Activated CD8-positive, alpha-beta T cell treated with anti-CD3 and anti-CD28 coated beads, Interleukin-2, amount 10 ng/mL, durations not matched to agents 7 days and 5 days (primary cell): ENCODE measurements at regions not wholly inside any gene's neighbourhood (a gene's known extent, or its start where the extent isn't known, plus 50 kb on each side); places are given as distances from the start of the nearest gene placed in this dataset.

ENCODE experiments used
- ATAC-seq: fragments of 150-1000 bp; cut with Tn5 transposase; one replicate; pipeline ENCODE4 v1.10.0; 2021; ENCODE audit warnings: moderate library complexity
- CTCF ChIA-PET: fragments of 350-600 bp; sonication (Branson Sonifier 250); formaldehyde crosslinking; loops from one replicate; lab custom pipeline; 2021; ENCODE audit warnings: antibody characterized with exemption; lab: Charles Lee
- POLR2A ChIA-PET: fragments of 350-600 bp; sonication (Branson Sonifier 250); formaldehyde crosslinking; loops from one replicate; lab custom pipeline; 2021; ENCODE audit warnings: antibody characterized with exemption; lab: Charles Lee
- DNase-seq: peaks from one replicate; pipeline ENCODE4 v3.0.0-alpha.2; 2020
- H3K27ac Mint-ChIP-seq: one replicate; pipeline ENCODE4 v1.8.0; 2021; ENCODE audit warnings: mild to moderate bottlenecking, mixed read lengths
- H3K27me3 Mint-ChIP-seq: one replicate; pipeline ENCODE4 v1.8.0; 2021; ENCODE audit warnings: low read depth, mixed read lengths
- H3K36me3 Mint-ChIP-seq: one replicate; pipeline ENCODE4 v1.8.0; 2021; ENCODE audit warnings: low read depth, mixed read lengths
- H3K4me1 Mint-ChIP-seq: one replicate; pipeline ENCODE4 v1.8.0; 2021; ENCODE audit warnings: low read depth, mixed read lengths
- H3K4me3 Mint-ChIP-seq: one replicate; pipeline ENCODE4 v1.8.0; 2021; ENCODE audit warnings: mild to moderate bottlenecking, mixed read lengths
- H3K9me3 Mint-ChIP-seq: one replicate; pipeline ENCODE4 v1.8.0; 2022; ENCODE audit warnings: mixed read lengths; ENCODE audit not compliant: insufficient read depth

GRCh38 chr9:20152151-20152725, 363.4 kb upstream of the SLC24A2 start:
- Mint-ChIP-seq H3K36me3 (peaks cover 9% of the 10 kb centered on the region), H3K27ac (no peak overlapping the region), H3K27me3 (peaks cover 3% of the 10 kb centered on the region), H3K4me3 (no peak overlapping the region), H3K4me1 (no peaks in the 10 kb centered on the region), H3K9me3 (no peaks in the 10 kb centered on the region)
- no peak for DNase-seq
- CTCF ChIA-PET: interaction anchor here (1.0 to 1.8 kb wide), 2 partner anchors 9 to 68 kb away, joined by 3 to 11 read pairs; no protein-coding TSS in a partner anchor
- no peak for ATAC-seq
- POLR2A ChIA-PET: no interaction called here

DNA sequence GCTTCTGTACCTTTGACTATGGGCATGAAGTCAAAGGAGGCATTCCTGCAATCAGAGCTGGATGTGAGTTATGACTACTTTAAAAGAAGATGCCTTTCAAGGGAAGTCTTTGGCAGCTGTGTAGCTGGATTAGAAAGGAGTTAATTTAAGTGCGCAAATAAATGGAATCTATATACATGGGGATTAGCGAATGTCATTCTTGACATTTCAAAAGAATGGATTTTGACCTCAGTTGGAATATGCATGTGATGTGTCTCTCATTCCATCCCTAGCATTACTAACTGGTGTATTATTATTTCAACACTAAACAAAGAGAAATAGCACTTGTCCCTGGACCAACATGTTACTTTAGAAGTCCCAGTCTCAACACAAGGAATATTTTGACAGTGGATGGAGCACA, 359.6 kb upstream of the SLC24A2 start:
- Mint-ChIP-seq H3K4me1 (peaks cover 22% of the 10 kb centered on the region), H3K27me3 (peaks cover 3% of the 10 kb centered on the region), H3K4me3 (no peak overlapping the region), H3K27ac (no peak overlapping the region), H3K36me3 (peaks cover 2% of the 10 kb centered on the region), H3K9me3 (no peaks in the 10 kb centered on the region)
- ATAC-seq: no peak
- ChIA-PET POLR2A (no interaction called here), CTCF (no interaction called here)
- DNase-seq: no peak

DNA sequence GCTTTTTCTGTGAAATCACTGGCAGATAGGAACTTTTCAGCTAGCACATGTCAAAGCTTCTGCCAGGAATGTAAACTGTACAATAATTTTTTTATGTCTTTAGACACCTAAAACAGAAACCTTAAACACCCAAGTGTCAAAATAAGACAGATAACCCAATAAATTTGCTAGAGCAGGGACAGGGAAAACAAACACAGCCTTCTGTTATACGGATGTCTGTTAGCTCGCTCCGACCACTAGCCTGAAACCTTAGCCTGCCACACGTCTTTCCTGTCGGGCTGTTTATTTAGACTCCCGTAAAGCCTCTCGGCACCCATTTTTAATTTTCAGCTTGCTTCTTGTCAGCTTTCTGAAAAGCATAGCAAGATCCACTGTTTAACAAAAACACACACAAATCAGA, 355.4 kb upstream of the SLC24A2 start:
- peak; percentile 39 for DNase-seq

DNA sequence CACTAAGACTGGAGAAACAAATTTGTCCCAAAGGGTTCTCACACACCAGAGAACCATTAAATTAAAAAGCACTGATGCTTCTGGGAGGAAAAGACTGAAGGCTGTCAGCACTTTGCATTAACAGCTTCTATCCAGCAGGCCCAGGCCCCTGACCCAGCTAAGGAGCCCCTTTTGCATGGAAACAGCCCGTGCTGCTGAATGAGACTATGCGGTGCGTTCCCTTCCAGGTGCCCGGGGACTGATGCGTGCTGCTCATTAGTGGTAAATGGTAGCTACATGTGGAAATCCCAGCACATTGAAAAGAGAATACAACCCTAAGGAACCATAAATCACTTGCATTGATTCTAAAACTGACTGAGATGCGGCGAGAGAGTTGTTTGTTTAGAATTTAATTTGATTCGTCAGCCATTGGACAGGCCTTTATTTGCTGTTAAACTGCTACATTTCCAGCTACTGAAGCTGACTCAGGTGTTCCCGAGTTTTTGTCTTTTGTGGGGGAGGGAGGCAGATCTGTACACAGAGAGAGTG, 351.0 kb upstream of the SLC24A2 start:
- Mint-ChIP-seq H3K36me3 (peaks cover 8% of the 10 kb centered on the region), H3K27me3 (no peaks in the 10 kb centered on the region), H3K9me3 (no peaks in the 10 kb centered on the region), H3K27ac (no peak overlapping the region), H3K4me1 (peaks cover 18% of the 10 kb centered on the region), H3K4me3 (no peak overlapping the region)
- CTCF ChIA-PET: interaction anchor here (0.6 to 1.5 kb wide), 3 partner anchors 48 to 799 kb away, joined by 3 read pairs; no protein-coding TSS in a partner anchor
- no peak for ATAC-seq
- DNase-seq: no peak
- POLR2A ChIA-PET: no interaction called here

More for the DNA sequence above, 355.4 kb upstream of the SLC24A2 start:
- peak overlapping the region; percentile 86 for H3K27ac Mint-ChIP-seq
- H3K4me3 Mint-ChIP-seq: peak overlapping the region; percentile 40
- peaks cover 27% of the 10 kb centered on the region for H3K4me1 Mint-ChIP-seq
- ChIA-PET POLR2A (interaction anchor here (0.6 to 1.3 kb wide), 2 partner anchors 65 to 478 kb away, joined by 3 read pairs; no protein-coding TSS in a partner anchor), CTCF (interaction anchor here (0.9 to 2.0 kb wide), 4 partner anchors 8 to 36 kb away, joined by 3 to 11 read pairs (median 4); no protein-coding TSS in a partner anchor)
- peaks cover 8% of the 10 kb centered on the region for H3K36me3 Mint-ChIP-seq
- ATAC-seq: peak; percentile 53
- H3K27me3 Mint-ChIP-seq: no peaks in the 10 kb centered on the region
- H3K9me3 Mint-ChIP-seq: no peaks in the 10 kb centered on the region

DNA sequence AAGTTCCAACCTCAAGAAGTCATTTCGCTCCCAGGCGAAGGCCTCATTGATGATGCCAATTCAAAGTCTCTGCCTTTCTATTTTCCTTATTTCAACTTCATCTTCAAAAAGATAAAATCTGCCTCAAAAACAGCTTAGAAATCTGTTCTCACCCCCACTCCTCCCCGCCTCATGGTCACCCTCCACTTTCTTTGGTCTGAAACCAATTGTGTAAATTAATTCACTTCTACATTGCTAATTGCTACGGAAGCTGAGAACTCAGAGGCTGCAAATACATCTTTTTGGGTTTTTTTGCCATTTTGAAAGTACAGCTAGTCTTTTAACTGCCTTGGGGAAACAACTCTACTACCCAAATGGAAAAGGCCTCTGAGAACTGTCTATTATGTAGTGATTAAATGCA, 350.0 kb upstream of the SLC24A2 start:
- H3K27ac Mint-ChIP-seq: no peak overlapping the region
- ChIA-PET CTCF (interaction anchor here (1.5 kb wide), 1 partner anchor 192 kb away, joined by 3 read pairs; no protein-coding TSS in a partner anchor), POLR2A (no interaction called here)
- H3K4me3 Mint-ChIP-seq: no peak overlapping the region
- DNase-seq: no peak
- H3K9me3 Mint-ChIP-seq: no peaks in the 10 kb centered on the region
- peaks cover 14% of the 10 kb centered on the region for H3K4me1 Mint-ChIP-seq
- H3K27me3 Mint-ChIP-seq: no peaks in the 10 kb centered on the region
- H3K36me3 Mint-ChIP-seq: peaks cover 7% of the 10 kb centered on the region
- ATAC-seq: no peak

GRCh38 chr9:20138116-20138515, 349.3 kb upstream of the SLC24A2 start:
- POLR2A ChIA-PET: no interaction called here
- peaks cover under 1% of the 10 kb centered on the region for H3K27me3 Mint-ChIP-seq
- H3K36me3 Mint-ChIP-seq: peaks cover 7% of the 10 kb centered on the region
- H3K4me3 Mint-ChIP-seq: no peak overlapping the region
- no peak overlapping the region for H3K27ac Mint-ChIP-seq
- CTCF ChIA-PET: no interaction called here
- no peaks in the 10 kb centered on the region for H3K9me3 Mint-ChIP-seq
- no peak for DNase-seq
- ATAC-seq: no peak
- peaks cover 9% of the 10 kb centered on the region for H3K4me1 Mint-ChIP-seq

DNA sequence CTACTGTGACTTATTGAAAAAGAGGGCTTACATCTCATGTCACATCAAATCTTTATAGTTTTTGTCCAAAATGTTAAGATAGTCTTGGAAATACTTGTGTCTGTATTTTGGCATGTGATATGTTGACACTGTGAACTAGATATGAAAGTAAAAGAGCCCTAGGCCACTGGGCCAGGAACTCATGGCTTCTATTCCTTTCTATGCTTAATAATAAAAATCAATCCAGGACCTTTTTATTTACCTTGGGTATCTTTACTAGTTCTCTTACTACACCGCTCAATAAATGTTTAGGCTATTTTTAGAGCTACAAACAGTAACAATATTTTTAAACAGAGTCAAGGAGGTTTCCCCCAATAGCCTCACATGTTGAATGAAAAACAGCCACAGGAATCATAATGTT, 348.6 kb upstream of the SLC24A2 start:
- no peak overlapping the region for H3K27ac Mint-ChIP-seq
- no peaks in the 10 kb centered on the region for H3K9me3 Mint-ChIP-seq
- no peak overlapping the region for H3K4me3 Mint-ChIP-seq
- peaks cover 2% of the 10 kb centered on the region for H3K27me3 Mint-ChIP-seq
- peaks cover 7% of the 10 kb centered on the region for H3K4me1 Mint-ChIP-seq
- POLR2A ChIA-PET: no interaction called here
- no peak for DNase-seq
- peaks cover 6% of the 10 kb centered on the region for H3K36me3 Mint-ChIP-seq
- CTCF ChIA-PET: no interaction called here
- ATAC-seq: no peak

GRCh38 chr9:20135119-20135697, 346.4 kb upstream of the SLC24A2 start:
- no peaks in the 10 kb centered on the region for H3K9me3 Mint-ChIP-seq
- DNase-seq: no peak
- POLR2A ChIA-PET: no interaction called here
- peaks cover 2% of the 10 kb centered on the region for H3K27me3 Mint-ChIP-seq
- no peak overlapping the region for H3K4me3 Mint-ChIP-seq
- H3K27ac Mint-ChIP-seq: no peak overlapping the region
- peaks cover 1% of the 10 kb centered on the region for H3K36me3 Mint-ChIP-seq
- peaks cover 17% of the 10 kb centered on the region for H3K4me1 Mint-ChIP-seq
- ATAC-seq: no peak
- CTCF ChIA-PET: no interaction called here

GRCh38 chr9:20125727-20126126, 336.9 kb upstream of the SLC24A2 start:
- Mint-ChIP-seq H3K27me3 (peaks cover 2% of the 10 kb centered on the region), H3K4me3 (no peak overlapping the region)
- POLR2A ChIA-PET: no interaction called here

GRCh38 chr9:20119566-20119965, 330.7 kb upstream of the SLC24A2 start:
- peaks cover 26% of the 10 kb centered on the region for H3K36me3 Mint-ChIP-seq
- no peaks in the 10 kb centered on the region for H3K27me3 Mint-ChIP-seq
- no peak overlapping the region for H3K4me3 Mint-ChIP-seq
- DNase-seq: no peak
- peaks cover 4% of the 10 kb centered on the region for H3K4me1 Mint-ChIP-seq
- no peak overlapping the region for H3K27ac Mint-ChIP-seq
- peaks cover 15% of the 10 kb centered on the region for H3K9me3 Mint-ChIP-seq
- CTCF ChIA-PET: interaction anchor here (0.9 kb wide), 1 partner anchor 24 kb away, joined by 3 read pairs; no protein-coding TSS in a partner anchor
- ATAC-seq: no peak
- POLR2A ChIA-PET: no interaction called here

More at GRCh38 chr9:20125727-20126126, 336.9 kb upstream of the SLC24A2 start:
- H3K27ac Mint-ChIP-seq: no peak overlapping the region
- CTCF ChIA-PET: no interaction called here
- no peak for ATAC-seq
- no peak for DNase-seq
- peaks cover 13% of the 10 kb centered on the region for H3K4me1 Mint-ChIP-seq
- H3K36me3 Mint-ChIP-seq: peaks cover 8% of the 10 kb centered on the region
- no peaks in the 10 kb centered on the region for H3K9me3 Mint-ChIP-seq

GRCh38 chr9:20117986-20118385, 329.1 kb upstream of the SLC24A2 start:
- Mint-ChIP-seq H3K27me3 (no peaks in the 10 kb centered on the region), H3K4me3 (no peak overlapping the region), H3K27ac (no peak overlapping the region), H3K4me1 (peaks cover 4% of the 10 kb centered on the region), H3K9me3 (peaks cover 16% of the 10 kb centered on the region), H3K36me3 (peaks cover 27% of the 10 kb centered on the region)
- DNase-seq: no peak
- ChIA-PET CTCF (no interaction called here), POLR2A (no interaction called here)
- ATAC-seq: no peak

DNA sequence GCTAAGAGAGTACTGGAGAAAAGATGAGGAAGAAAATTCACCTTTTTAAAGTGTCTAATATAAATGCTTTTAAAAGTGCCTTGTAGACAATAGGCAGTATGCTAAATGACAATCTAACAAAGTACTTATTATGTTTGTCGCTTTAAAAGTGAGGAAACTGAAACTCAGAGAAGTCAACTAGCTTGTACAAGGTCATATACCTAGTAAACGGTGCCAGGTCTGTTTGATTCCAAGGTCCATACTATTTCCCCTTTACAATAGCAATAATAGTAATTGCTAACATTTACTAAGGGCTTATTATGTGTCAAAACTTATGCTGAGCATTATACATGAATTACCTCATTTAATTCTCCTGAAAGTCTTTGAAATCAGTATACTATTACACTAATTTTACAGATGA, 328.6 kb upstream of the SLC24A2 start:
- H3K27ac Mint-ChIP-seq: no peak overlapping the region
- ChIA-PET CTCF (no interaction called here), POLR2A (no interaction called here)
- no peak overlapping the region for H3K4me3 Mint-ChIP-seq
- no peaks in the 10 kb centered on the region for H3K27me3 Mint-ChIP-seq
- peaks cover 4% of the 10 kb centered on the region for H3K4me1 Mint-ChIP-seq
- H3K36me3 Mint-ChIP-seq: peaks cover 23% of the 10 kb centered on the region
- DNase-seq (no peak), ATAC-seq (no peak)
- H3K9me3 Mint-ChIP-seq: peaks cover 16% of the 10 kb centered on the region
